ENCODE measurements at regions not wholly inside any gene's neighbourhood (a gene's known extent, or its start where the extent isn't known, plus 50 kb on each side); places are given as distances from the start of the nearest gene placed in this dataset.

GRCh38 chr10:20970044-20970443, 72.9 kb upstream of the NEBL start:
- Histone ChIP-seq H3K27ac (ENCODE audit: low read depth, low read length) (no peak overlapping the region), H3K9ac (replicated peaks in 1 of 4; ENCODE audit: extremely low read depth in 1 of 4, low read depth in 3 of 4, low read length in 3 of 4) (no peak overlapping the region), H2AFZ (ENCODE audit: low read length) (no peak overlapping the region), H2AK5ac (ENCODE audit: low read depth, low read length) (no peak overlapping the region), H3K4me3 (ENCODE audit: extremely low read depth in 1 of 4, insufficient read depth in 2 of 4, low read depth in 3 of 4, low read length in 4 of 4) (no peak overlapping the region), H3K18ac (ENCODE audit: extremely low read depth, low read length) (no peak overlapping the region), H3K14ac (ENCODE audit: insufficient read length) (no peak overlapping the region), H2BK15ac (ENCODE audit: low read length) (no peak overlapping the region), H3K79me2 (ENCODE audit: control insufficient read depth in 1 of 2, insufficient read depth in 2 of 2, low read length in 2 of 2) (no peaks in the 10 kb centered on the region), H2BK20ac (ENCODE audit: low read length) (no peak overlapping the region), H3K56ac (replicated peaks; ENCODE audit: insufficient read length, low read depth, low read length) (no peak overlapping the region), H2BK12ac (ENCODE audit: low read depth, low read length) (no peak overlapping the region), H4K5ac (ENCODE audit: insufficient read length, low read depth, low read length) (no peak overlapping the region), H3K23ac (ENCODE audit: insufficient read length) (no peak overlapping the region), H3K23me2 (ENCODE audit: low read depth, low read length) (no peaks in the 10 kb centered on the region), H3K27me3 (replicated peaks in 1 of 4; ENCODE audit: control insufficient read depth in 3 of 4, extremely low read depth in 1 of 4, insufficient read depth in 3 of 4, low read length in 3 of 4) (no peaks in the 10 kb centered on the region), H3K79me1 (ENCODE audit: low read depth, low read length) (no peaks in the 10 kb centered on the region), H3K4me1 (replicated peaks in 1 of 4; ENCODE audit: control insufficient read depth in 3 of 4, insufficient read depth in 4 of 4, low read length in 3 of 4) (no peaks in the 10 kb centered on the region; a peak in 2 of 7 replicates), H2BK5ac (ENCODE audit: low read depth, low read length) (no peak overlapping the region), H4K91ac (replicated peaks; ENCODE audit: insufficient read length, low read length) (no peak overlapping the region), H3K9me3 (ENCODE audit: insufficient read depth in 2 of 2, low read depth in 1 of 2, low read length in 1 of 2) (no peaks in the 10 kb centered on the region), H4K20me1 (replicated peaks in 1 of 2; ENCODE audit: control insufficient read depth in 1 of 2, insufficient read depth in 2 of 2, low read length in 2 of 2) (no peaks in the 10 kb centered on the region), H3K36me3 (ENCODE audit: control insufficient read depth in 2 of 4, insufficient read depth in 4 of 4, low read length in 3 of 4) (no peaks in the 10 kb centered on the region), H2BK120ac (replicated peaks; ENCODE audit: low read depth, low read length) (no peak overlapping the region), H3K4me2 (ENCODE audit: insufficient read depth in 1 of 2, low read depth in 2 of 2, low read length in 2 of 2) (no peak overlapping the region), H3K4ac (replicated peaks; ENCODE audit: insufficient read length, low read depth, low read length) (no peak overlapping the region), H4K8ac (ENCODE audit: extremely low read depth, insufficient read depth, low read length) (no peak overlapping the region)
- ChIA-PET CTCF (ENCODE audit: partially characterized antibody) (interaction anchor here (1.2 kb wide), 1 partner anchor 78 kb away, joined by 4 read pairs; no protein-coding TSS in a partner anchor), POLR2A (ENCODE audit: partially characterized antibody) (no interaction called here)
- 96% methylated on average over 3 of the region's 3 CpGs; no CpG with 5 or more reads in 1 of the 2 experiments for WGBS, 2 experiments (ENCODE audit: extremely low coverage in 1 of 2, insufficient coverage in 1 of 2, insufficient read length in 1 of 2, insufficient replicate concordance in 2 of 2, low coverage in 1 of 2, low lambda C conversion rate in 2 of 2, missing lambda C conversion rate in 1 of 2)
- DNase-seq (ENCODE audit: low read depth in 1 of 2, low spot score in 2 of 2) (no peak), FAIRE-seq (no peak)
- no peak for TF ChIP-seq POLR2A (IDR thresholded peaks at IDR 0.05; ENCODE audit: control extremely low read depth in 1 of 2, low read depth in 2 of 2, low read length in 2 of 2)
- TF ChIP-seq FOSL1 (IDR thresholded peaks at IDR 0.05; ENCODE audit: insufficient read depth, low read depth, low read length): no peak
- no peak for TF ChIP-seq SIN3A (conservative IDR thresholded peaks at IDR 0.05 in 1 of 2, IDR thresholded peaks at IDR 0.05 in 1 of 2; ENCODE audit: low read depth in 1 of 2, low read length in 2 of 2)
- no peak for TF ChIP-seq MAFK (IDR thresholded peaks at IDR 0.05; ENCODE audit: low read depth, low read length)
- TF ChIP-seq YY1 (IDR thresholded peaks at IDR 0.05; ENCODE audit: low read depth, low read length): no peak
- no peak for TF ChIP-seq RNF2 (IDR thresholded peaks at IDR 0.05; ENCODE audit: borderline replicate concordance, low read depth, low read length, missing control alignments, poor library complexity, severe bottlenecking)
- TF ChIP-seq HDAC6 (IDR thresholded peaks at IDR 0.05; ENCODE audit: low read depth, low read length): no peak
- no peak for TF ChIP-seq EP300 (IDR thresholded peaks at IDR 0.05; ENCODE audit: borderline replicate concordance in 1 of 2, low read depth in 2 of 2, low read length in 2 of 2)
- TF ChIP-seq CBX5 (IDR thresholded peaks at IDR 0.05; ENCODE audit: low read depth, low read length): no peak
- no peak for TF ChIP-seq RBBP5 (IDR thresholded peaks at IDR 0.05; ENCODE audit: borderline replicate concordance, low read depth, low read length)
- no peak for TF ChIP-seq ATF2 (IDR thresholded peaks at IDR 0.05; ENCODE audit: low read length)
- no peak for TF ChIP-seq TEAD4 (IDR thresholded peaks at IDR 0.05; ENCODE audit: low read depth, low read length)
- no peak for TF ChIP-seq GABPA (IDR thresholded peaks at IDR 0.05; ENCODE audit: borderline replicate concordance, insufficient read depth, low read length)
